ENCODE measurements at regions not wholly inside any gene's neighbourhood (a gene's known extent, or its start where the extent isn't known, plus 50 kb on each side); places are given as distances from the start of the nearest gene placed in this dataset.

- no peaks in the 10 kb centered on the region for H4K20me1 ChIP-seq (ENCODE audit: insufficient read depth, low read length)
- no peak overlapping the region for H3K9ac ChIP-seq (ENCODE audit: low read length)
- no peaks in the 10 kb centered on the region for H3K79me2 ChIP-seq (ENCODE audit: low read length)
- no peaks in the 10 kb centered on the region for H3K9me3 ChIP-seq (ENCODE audit: insufficient read depth, low read length)
- H3K27ac ChIP-seq (ENCODE audit: low read length), result no peak overlapping the region
- no peak overlapping the region for H3K4me3 ChIP-seq (ENCODE audit: low read length)
- TF ChIP-seq EZH2phosphoT487 (IDR thresholded peaks at IDR 0.05; ENCODE audit: low read depth), result no peak
- TF ChIP-seq, protein P1, sequence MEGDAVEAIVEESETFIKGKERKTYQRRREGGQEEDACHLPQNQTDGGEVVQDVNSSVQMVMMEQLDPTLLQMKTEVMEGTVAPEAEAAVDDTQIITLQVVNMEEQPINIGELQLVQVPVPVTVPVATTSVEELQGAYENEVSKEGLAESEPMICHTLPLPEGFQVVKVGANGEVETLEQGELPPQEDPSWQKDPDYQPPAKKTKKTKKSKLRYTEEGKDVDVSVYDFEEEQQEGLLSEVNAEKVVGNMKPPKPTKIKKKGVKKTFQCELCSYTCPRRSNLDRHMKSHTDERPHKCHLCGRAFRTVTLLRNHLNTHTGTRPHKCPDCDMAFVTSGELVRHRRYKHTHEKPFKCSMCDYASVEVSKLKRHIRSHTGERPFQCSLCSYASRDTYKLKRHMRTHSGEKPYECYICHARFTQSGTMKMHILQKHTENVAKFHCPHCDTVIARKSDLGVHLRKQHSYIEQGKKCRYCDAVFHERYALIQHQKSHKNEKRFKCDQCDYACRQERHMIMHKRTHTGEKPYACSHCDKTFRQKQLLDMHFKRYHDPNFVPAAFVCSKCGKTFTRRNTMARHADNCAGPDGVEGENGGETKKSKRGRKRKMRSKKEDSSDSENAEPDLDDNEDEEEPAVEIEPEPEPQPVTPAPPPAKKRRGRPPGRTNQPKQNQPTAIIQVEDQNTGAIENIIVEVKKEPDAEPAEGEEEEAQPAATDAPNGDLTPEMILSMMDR (IDR thresholded peaks at IDR 0.05; ENCODE audit: low read depth, low read length), result no peak
- H3K27me3 ChIP-seq (ENCODE audit: low read depth, low read length), result no peaks in the 10 kb centered on the region
- no peak overlapping the region for H3K4me2 ChIP-seq (ENCODE audit: low read length)
- no peaks in the 10 kb centered on the region for H3K4me1 ChIP-seq (ENCODE audit: low read length)
- no peaks in the 10 kb centered on the region for H3K36me3 ChIP-seq (replicated peaks; ENCODE audit: low read depth, low read length)
- no peak overlapping the region for H2AFZ ChIP-seq (ENCODE audit: low read depth, low read length)
Observed at GRCh38 chr16:6160303-6160702, 1062.7 kb upstream of the EEF2KMT start.

GRCh38 chr16:6157806-6158205 is 1060.2 kb upstream of the EEF2KMT start:
- H3K27me3 ChIP-seq (ENCODE audit: low read depth, low read length), result no peaks in the 10 kb centered on the region
- H3K4me2 ChIP-seq (ENCODE audit: low read length), result no peak overlapping the region
- no peaks in the 10 kb centered on the region for H3K36me3 ChIP-seq (replicated peaks; ENCODE audit: low read depth, low read length)
- TF ChIP-seq, protein P1 (IDR thresholded peaks at IDR 0.05; ENCODE audit: low read depth, low read length), result no peak
- TF ChIP-seq EZH2phosphoT487 (IDR thresholded peaks at IDR 0.05; ENCODE audit: low read depth), result no peak
- no peaks in the 10 kb centered on the region for H3K9me3 ChIP-seq (ENCODE audit: insufficient read depth, low read length)
- no peak overlapping the region for H3K9ac ChIP-seq (ENCODE audit: low read length)
- no peak overlapping the region for H3K27ac ChIP-seq (ENCODE audit: low read length)
- no peak overlapping the region for H3K4me3 ChIP-seq (ENCODE audit: low read length)
- no peaks in the 10 kb centered on the region for H3K4me1 ChIP-seq (ENCODE audit: low read length)
- no peaks in the 10 kb centered on the region for H3K79me2 ChIP-seq (ENCODE audit: low read length)
- no peak overlapping the region for H2AFZ ChIP-seq (ENCODE audit: low read depth, low read length)
- H4K20me1 ChIP-seq (ENCODE audit: insufficient read depth, low read length), result no peaks in the 10 kb centered on the region

DNA sequence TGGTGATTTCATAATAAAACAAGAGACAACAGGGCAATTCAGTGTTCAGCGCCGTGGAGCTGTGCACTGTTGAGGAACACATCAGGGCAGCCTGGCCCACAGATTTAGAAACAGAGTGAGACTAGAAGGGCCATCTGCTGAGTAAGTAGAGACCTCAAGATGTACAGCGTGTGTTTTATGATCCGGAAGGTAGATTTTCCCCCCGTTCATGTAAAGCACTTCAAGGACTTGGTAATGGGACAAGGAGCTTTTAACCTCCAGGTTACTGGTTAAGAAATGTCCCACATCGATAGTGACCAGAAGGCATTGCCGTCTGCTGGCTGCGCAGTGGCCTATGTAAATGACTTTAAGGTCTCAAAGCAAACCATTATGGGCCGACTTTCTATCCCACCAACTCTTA is 1057.7 kb upstream of the EEF2KMT start:
- Histone ChIP-seq H3K79me2 (ENCODE audit: low read length) (no peaks in the 10 kb centered on the region), H3K4me3 (ENCODE audit: low read length) (no peak overlapping the region), H2AFZ (ENCODE audit: low read depth, low read length) (no peak overlapping the region), H3K27me3 (ENCODE audit: low read depth, low read length) (no peaks in the 10 kb centered on the region), H3K9ac (ENCODE audit: low read length) (no peak overlapping the region), H3K4me2 (ENCODE audit: low read length) (no peak overlapping the region), H4K20me1 (ENCODE audit: insufficient read depth, low read length) (no peaks in the 10 kb centered on the region), H3K9me3 (ENCODE audit: insufficient read depth, low read length) (no peaks in the 10 kb centered on the region), H3K36me3 (replicated peaks; ENCODE audit: low read depth, low read length) (no peaks in the 10 kb centered on the region), H3K27ac (ENCODE audit: low read length) (no peak overlapping the region), H3K4me1 (ENCODE audit: low read length) (no peaks in the 10 kb centered on the region)
- TF ChIP-seq, protein P1 (IDR thresholded peaks at IDR 0.05; ENCODE audit: low read depth, low read length), result no peak
- no peak for TF ChIP-seq EZH2phosphoT487 (IDR thresholded peaks at IDR 0.05; ENCODE audit: low read depth)

DNA sequence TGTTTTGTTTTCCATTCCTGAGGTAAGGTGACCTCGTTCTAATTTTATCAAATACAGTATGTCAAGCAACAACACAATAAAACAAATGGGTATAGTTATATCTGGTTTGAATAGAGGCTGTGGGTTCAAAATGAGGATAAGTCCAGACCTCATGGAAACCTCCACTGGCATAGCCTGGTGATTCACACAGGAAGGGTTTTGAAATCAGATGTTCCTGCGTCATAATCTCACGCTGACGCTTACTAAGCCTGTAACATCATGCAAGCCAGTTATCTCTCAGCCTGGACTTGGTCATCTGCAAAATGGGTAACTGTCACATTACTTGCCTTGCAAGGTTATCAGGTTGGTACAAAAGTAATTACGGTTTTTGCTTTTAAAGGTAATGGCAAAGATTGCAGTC is 1056.3 kb upstream of the EEF2KMT start:
- Histone ChIP-seq H3K4me1 (ENCODE audit: low read length) (no peaks in the 10 kb centered on the region), H3K27me3 (ENCODE audit: low read depth, low read length) (no peaks in the 10 kb centered on the region), H3K9me3 (ENCODE audit: insufficient read depth, low read length) (no peaks in the 10 kb centered on the region), H3K36me3 (replicated peaks; ENCODE audit: low read depth, low read length) (no peaks in the 10 kb centered on the region), H4K20me1 (ENCODE audit: insufficient read depth, low read length) (no peaks in the 10 kb centered on the region), H3K79me2 (ENCODE audit: low read length) (no peaks in the 10 kb centered on the region), H3K4me2 (ENCODE audit: low read length) (no peak overlapping the region), H3K27ac (ENCODE audit: low read length) (no peak overlapping the region), H2AFZ (ENCODE audit: low read depth, low read length) (no peak overlapping the region), H3K9ac (ENCODE audit: low read length) (no peak overlapping the region), H3K4me3 (ENCODE audit: low read length) (no peak overlapping the region)
- TF ChIP-seq, protein P1 (IDR thresholded peaks at IDR 0.05; ENCODE audit: low read depth, low read length), result no peak
- TF ChIP-seq EZH2phosphoT487 (IDR thresholded peaks at IDR 0.05; ENCODE audit: low read depth), result no peak
